Spleen (tissue), 11 donors: ENCODE measurements at regions not wholly inside any gene's neighbourhood (a gene's known extent, or its start where the extent isn't known, plus 50 kb on each side); places are given as distances from the start of the nearest gene placed in this dataset.
"Not testable (repeated sequence)": the region's sequence is repeated elsewhere in the genome, so short reads cannot be mapped to it uniquely, and the experiment has no call there.

Experiments used
- DNase-seq: peaks from one replicate; pipeline ENCODE4 v3.0.0-alpha.2; 2020
- H3K27ac ChIP-seq, 8 donors: fragments of 200-600 bp; sonication (generic) in 7 of 8; 1 replicate in 4 of 8; 2 replicates in 4 of 8; pipeline versions ENCODE4 v1.5.0 to v1.8.0; 2016 to 2021; ENCODE audit warnings: inconsistent platforms in 4 of 8, mild to moderate bottlenecking in 4 of 8, moderate library complexity in 1 of 8
- H3K27me3 ChIP-seq, 7 donors: fragments of 200-600 bp; sonication (generic) in 6 of 7; replicated peaks in 1 of 7; 1 replicate in 4 of 7; 2 replicates in 3 of 7; pipeline versions ENCODE4 v1.5.0 to v1.8.0; 2016 to 2021; ENCODE audit warnings: inconsistent platforms in 3 of 7, mild to moderate bottlenecking in 1 of 7
- H3K36me3 ChIP-seq, 6 donors: fragments of 200-600 bp; sonication (generic) in 5 of 6; 1 replicate in 4 of 6; 2 replicates in 2 of 6; pipeline versions ENCODE4 v1.5.0 to v1.8.0; 2016 to 2021; ENCODE audit warnings: inconsistent platforms in 2 of 6
- H3K4me1 ChIP-seq, 6 donors: fragments of 200-600 bp; sonication (generic) in 5 of 6; 1 replicate in 3 of 6; 2 replicates in 3 of 6; pipeline versions ENCODE4 v1.5.0 to v1.8.0; 2016 to 2021; ENCODE audit warnings: inconsistent platforms in 3 of 6
- H3K4me3 ChIP-seq, 8 donors: fragments of 200-600 bp; sonication (generic) in 7 of 8; 1 replicate in 4 of 8; 2 replicates in 4 of 8; pipeline versions ENCODE4 v1.5.0 to v1.8.0; 2016 to 2021; ENCODE audit warnings: inconsistent platforms in 4 of 8, mild to moderate bottlenecking in 4 of 8, moderate library complexity in 2 of 8
- H3K9me3 ChIP-seq, 8 donors: fragments of 200-600 bp; sonication (generic) in 7 of 8; 1 replicate in 4 of 8; 2 replicates in 4 of 8; pipeline versions ENCODE4 v1.5.0 to v1.8.0; 2016 to 2021; ENCODE audit warnings: inconsistent platforms in 4 of 8
- POLR2A ChIP-seq, 3 donors: fragments of 450-650 bp; IDR thresholded peaks; one replicate each; pipeline ENCODE4 v1.5.1; 2017; ENCODE audit warnings: antibody characterized with exemption in 3 of 3, mild to moderate bottlenecking in 1 of 3
- POLR2AphosphoS5 ChIP-seq, 3 donors: sonication (generic); formaldehyde crosslinking; IDR thresholded peaks; one replicate each; pipeline ENCODE4 v1.5.1; 2017; ENCODE audit warnings: antibody characterized with exemption in 3 of 3
- WGBS, 5 donors: extraction: QIAGEN DNeasy Blood & Tissue Kit in 3 of 5; methylation state at CpG; one replicate each; pipeline versions ENCODE4 v1.1.5 to v1.1.7; 2013 to 2018; 5-methylcytosine and 5-hydroxymethylcytosine counted together
- intact Hi-C: fragments of 100-400 bp; cut with DNase I; formaldehyde crosslinking; loops from one replicate; pipeline ENCODE4 v1.15.0; 2023; ENCODE audit warnings: low total_unique reads
- small RNA-seq, 4 donors: library from RNA; depleted of rRNA; stranded (forward); fragments of <200 nt; gene quantifications; one replicate each; pipeline ENCODE3, GENCODE V24; 2016
- TF ChIP-seq, protein P1 (sequence below), 11 experiments: fragments of 200-600 bp in 7 of 11; fragments of 450-650 bp in 4 of 11; sonication (generic) in 4 of 11; IDR thresholded peaks in 8 of 11; conservative IDR thresholded peaks in 3 of 11; 1 replicate in 7 of 11; 2 replicates in 4 of 11; pipeline versions ENCODE4 v1.4.0 to v1.8.0; 2016 to 2021; ENCODE audit warnings: antibody characterized with exemption in 11 of 11, inconsistent platforms in 4 of 11, mild to moderate bottlenecking in 1 of 11
- donor health status: healthy with polysubstance abuse.
- donor health status: DM: no; HTN: no; CAD: no; lungs with moderate emphysema.
- donor health status: DM: no; HTN: no; CAD: no.
- donor health status: Bipolar disorder and iron deficiency.
- donor health status: healthy.
- donor health status: DM: no; HTN: no; CAD: no.
- donor health status: DM: yes; HTN: yes; CAD: no.

DNA sequence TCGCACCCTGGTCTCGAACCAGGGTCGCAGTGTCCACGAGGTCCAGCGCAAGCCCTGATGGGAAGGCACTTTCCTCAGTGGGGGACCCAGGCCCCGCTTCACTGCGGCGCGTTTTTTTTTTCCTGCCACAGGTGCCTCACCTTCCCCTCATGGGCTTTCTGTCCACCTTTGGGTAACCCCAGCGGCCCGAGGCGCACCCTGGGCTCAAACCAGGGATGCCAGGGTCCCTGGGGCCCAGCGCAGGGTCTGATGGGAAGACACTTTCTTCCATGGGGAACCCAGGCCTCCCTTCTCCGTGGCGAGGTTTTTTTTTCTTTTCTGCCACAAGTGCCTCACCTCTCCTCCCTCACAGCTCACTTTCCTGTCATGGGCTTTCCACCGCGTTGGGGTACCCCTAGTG lies 1269.9 kb downstream of the FOXD4L5 start:
- H3K9me3 ChIP-seq: peaks cover 0 to 26% (median 13%) of the 10 kb centered on the region in 8 donors
- H3K27me3 ChIP-seq: no peaks in the 10 kb centered on the region
- H3K36me3 ChIP-seq: no peaks in the 10 kb centered on the region
- H3K4me3 ChIP-seq: no peak overlapping the region
- H3K4me1 ChIP-seq: no peaks in the 10 kb centered on the region
- no peak for DNase-seq
- 79 to 85% (median 82%) methylated on average over 17 of the region's 17 CpGs for WGBS, 5 donors
- no peak overlapping the region for H3K27ac ChIP-seq
- no peak for TF ChIP-seq POLR2AphosphoS5 (IDR thresholded peaks at IDR 0.05)
- TF ChIP-seq, protein P1, sequence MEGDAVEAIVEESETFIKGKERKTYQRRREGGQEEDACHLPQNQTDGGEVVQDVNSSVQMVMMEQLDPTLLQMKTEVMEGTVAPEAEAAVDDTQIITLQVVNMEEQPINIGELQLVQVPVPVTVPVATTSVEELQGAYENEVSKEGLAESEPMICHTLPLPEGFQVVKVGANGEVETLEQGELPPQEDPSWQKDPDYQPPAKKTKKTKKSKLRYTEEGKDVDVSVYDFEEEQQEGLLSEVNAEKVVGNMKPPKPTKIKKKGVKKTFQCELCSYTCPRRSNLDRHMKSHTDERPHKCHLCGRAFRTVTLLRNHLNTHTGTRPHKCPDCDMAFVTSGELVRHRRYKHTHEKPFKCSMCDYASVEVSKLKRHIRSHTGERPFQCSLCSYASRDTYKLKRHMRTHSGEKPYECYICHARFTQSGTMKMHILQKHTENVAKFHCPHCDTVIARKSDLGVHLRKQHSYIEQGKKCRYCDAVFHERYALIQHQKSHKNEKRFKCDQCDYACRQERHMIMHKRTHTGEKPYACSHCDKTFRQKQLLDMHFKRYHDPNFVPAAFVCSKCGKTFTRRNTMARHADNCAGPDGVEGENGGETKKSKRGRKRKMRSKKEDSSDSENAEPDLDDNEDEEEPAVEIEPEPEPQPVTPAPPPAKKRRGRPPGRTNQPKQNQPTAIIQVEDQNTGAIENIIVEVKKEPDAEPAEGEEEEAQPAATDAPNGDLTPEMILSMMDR (IDR thresholded peaks at IDR 0.05 in 8 of 11, conservative IDR thresholded peaks at IDR 0.05 in 3 of 11): no peak
- TF ChIP-seq POLR2A (IDR thresholded peaks at IDR 0.05): no peak
- intact Hi-C loops: no loop called here

DNA sequence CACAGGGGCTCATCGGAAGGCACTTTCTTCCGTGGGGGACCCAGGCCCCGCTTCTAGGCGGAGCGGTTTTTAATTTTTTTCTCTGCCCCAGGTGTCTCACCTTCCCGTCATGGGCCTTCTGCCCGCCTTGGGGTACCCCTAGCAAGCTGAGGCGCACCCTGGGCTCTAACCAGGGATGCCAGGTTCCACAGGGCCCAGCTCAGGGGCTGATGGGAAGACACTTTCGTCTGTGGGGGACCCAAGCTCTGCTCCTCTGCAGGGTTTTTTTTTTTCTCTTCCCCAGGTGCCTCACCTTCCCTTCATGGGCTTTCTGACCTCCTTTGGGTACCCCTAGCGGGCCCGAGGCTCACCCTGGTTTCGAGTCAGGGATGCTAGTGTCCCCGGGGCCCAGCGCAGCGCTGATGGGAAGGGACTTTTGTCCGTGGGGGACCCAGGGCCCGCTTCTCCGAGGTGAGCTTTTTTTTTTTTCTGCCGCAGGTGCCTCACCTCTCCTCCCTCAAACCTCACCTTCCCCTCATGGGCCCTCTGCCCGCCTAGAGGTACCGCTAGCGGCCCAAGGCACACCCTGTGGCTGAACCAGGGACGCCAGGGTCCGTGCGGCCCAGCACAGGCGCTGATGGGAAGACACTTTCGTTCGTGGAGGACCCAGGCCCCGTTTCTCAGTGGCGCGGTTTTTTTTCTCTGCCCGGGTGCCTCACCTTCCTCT lies 1270.5 kb downstream of the FOXD4L5 start:
- DNase-seq, intact Hi-C loops, H3K4me1 ChIP-seq, H3K27ac ChIP-seq, H3K27me3 ChIP-seq, H3K36me3 ChIP-seq, H3K4me3 ChIP-seq: not testable (repeated sequence)
- peaks cover 0 to 26% (median 13%) of the 10 kb centered on the region in 8 donors for H3K9me3 ChIP-seq
- WGBS, 5 donors: 70 to 82% (median 77%) methylated on average over 23 to 32 of the region's 32 CpGs

DNA sequence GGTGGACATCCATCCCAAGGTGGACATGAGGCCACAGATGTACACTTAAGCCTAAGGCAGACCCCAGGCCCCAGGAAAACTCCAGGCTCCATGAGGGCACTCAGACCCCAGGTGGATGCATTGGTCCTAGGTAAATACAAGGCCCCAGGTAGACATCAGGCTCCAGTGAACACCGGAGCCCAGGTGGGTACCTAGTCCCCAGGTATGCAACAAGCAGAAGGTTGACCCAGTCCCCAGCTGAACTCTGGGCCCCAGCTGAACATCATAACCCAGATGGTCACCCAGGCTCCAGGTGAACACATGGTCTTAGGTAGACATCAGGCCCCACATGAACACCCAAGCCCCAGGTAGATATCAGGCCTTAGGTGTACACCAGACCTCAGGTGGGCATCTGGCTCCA lies 1271.9 kb downstream of the FOXD4L5 start:
- H3K36me3 ChIP-seq, H3K27ac ChIP-seq, H3K27me3 ChIP-seq, H3K4me1 ChIP-seq, DNase-seq, H3K4me3 ChIP-seq, intact Hi-C loops: not testable (repeated sequence)
- peaks cover 0 to 26% (median 13%) of the 10 kb centered on the region in 8 donors for H3K9me3 ChIP-seq
- WGBS, 5 donors: 93 to 100% (median 95%) methylated on average over 1 of the region's 1 CpG

DNA sequence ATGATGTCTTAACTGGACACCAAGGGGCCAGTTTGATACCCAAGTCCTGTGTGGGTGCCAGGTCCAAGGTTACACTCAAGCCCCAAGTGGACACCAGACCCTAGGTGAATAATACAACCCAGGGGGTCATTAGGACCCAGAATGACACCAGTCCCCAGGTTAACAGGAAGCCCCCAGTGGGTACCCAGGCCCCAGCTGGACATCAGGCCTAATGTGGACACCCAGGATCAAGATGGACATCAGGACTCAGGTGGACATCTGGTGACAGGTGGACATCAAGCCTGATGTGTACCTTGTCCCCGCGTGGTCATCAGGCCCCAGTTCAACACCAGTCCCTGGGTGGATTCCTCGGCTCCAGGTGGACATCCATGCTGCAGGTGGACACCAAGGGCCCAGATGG lies 1273.0 kb downstream of the FOXD4L5 start:
- WGBS, 5 donors: 73 to 94% (median 80%) methylated on average over 3 of the region's 3 CpGs; no CpG with 5 or more reads in 1 of the 5 donors
- H3K4me3 ChIP-seq, DNase-seq, H3K27me3 ChIP-seq, H3K36me3 ChIP-seq, intact Hi-C loops, H3K4me1 ChIP-seq, H3K27ac ChIP-seq: not testable (repeated sequence)
- peaks cover 0 to 26% (median 13%) of the 10 kb centered on the region in 8 donors for H3K9me3 ChIP-seq

DNA sequence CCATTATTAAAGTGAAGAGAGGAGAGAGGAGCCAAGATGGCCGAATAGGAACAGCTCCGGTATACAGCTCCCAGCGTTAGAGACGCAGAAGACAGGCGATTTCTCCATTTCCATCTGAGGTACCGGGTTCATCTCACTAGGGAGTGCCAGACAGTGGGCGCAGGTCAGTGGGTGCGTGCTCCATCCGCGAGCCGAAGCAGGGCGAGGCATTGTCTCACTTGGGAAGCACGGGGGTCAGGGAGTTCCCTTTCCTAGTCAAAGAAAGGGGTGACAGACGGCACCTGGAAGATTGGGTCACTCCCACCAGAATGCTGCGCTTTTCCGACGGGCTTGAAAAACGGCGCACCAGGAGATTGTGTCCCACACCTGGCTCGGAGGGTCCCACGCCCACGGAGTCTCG lies 1305.3 kb downstream of the FOXD4L5 start:
- H3K27me3 ChIP-seq, DNase-seq, intact Hi-C loops: not testable (repeated sequence)

More for the DNA sequence above, 1305.3 kb downstream of the FOXD4L5 start:
- H3K4me3 ChIP-seq, H3K9me3 ChIP-seq, H3K36me3 ChIP-seq, H3K4me1 ChIP-seq, H3K27ac ChIP-seq: not testable (repeated sequence)
- WGBS, 5 donors: 77 to 82% (median 81%) methylated on average over 15 to 23 of the region's 23 CpGs

Small RNAs in the stretch of these regions (small RNA-seq; reads per million reads assigned to genes)
- 0 reads per million in 4 donors for gene RF00026
